ENCODE measurements at regions not wholly inside any gene's neighbourhood (a gene's known extent, or its start where the extent isn't known, plus 50 kb on each side); places are given as distances from the start of the nearest gene placed in this dataset.

- ATAC-seq (ENCODE audit: insufficient read depth, low read depth) (no peak), DNase-seq (no peak)
- Histone ChIP-seq H3K4me3 (ENCODE audit: low read depth in 1 of 2, low read length in 2 of 2) (no peak overlapping the region), H2AFZ (ENCODE audit: low read depth, low read length) (no peak overlapping the region), H3K9me3 (ENCODE audit: insufficient read depth, low read length, severe bottlenecking) (no peaks in the 10 kb centered on the region), H3K36me3 (ENCODE audit: insufficient read depth, low read length) (no peaks in the 10 kb centered on the region), H3K27ac (ENCODE audit: low read length) (no peak overlapping the region), H3K9ac (ENCODE audit: low read depth, low read length) (no peak overlapping the region), H4K20me1 (ENCODE audit: insufficient read depth, low read length) (no peaks in the 10 kb centered on the region), H3K4me1 (ENCODE audit: insufficient read depth, low read length) (no peaks in the 10 kb centered on the region), H3K79me2 (ENCODE audit: insufficient read depth, low read length) (no peaks in the 10 kb centered on the region), H3K27me3 (ENCODE audit: insufficient read depth, low read length, poor library complexity) (no peaks in the 10 kb centered on the region), H3K4me2 (ENCODE audit: insufficient read depth, low read length) (no peak overlapping the region)
- no peak for TF ChIP-seq EZH2 (IDR thresholded peaks at IDR 0.05; ENCODE audit: borderline replicate concordance, low read depth, low read length, severe bottlenecking)
- TF ChIP-seq, protein P1, sequence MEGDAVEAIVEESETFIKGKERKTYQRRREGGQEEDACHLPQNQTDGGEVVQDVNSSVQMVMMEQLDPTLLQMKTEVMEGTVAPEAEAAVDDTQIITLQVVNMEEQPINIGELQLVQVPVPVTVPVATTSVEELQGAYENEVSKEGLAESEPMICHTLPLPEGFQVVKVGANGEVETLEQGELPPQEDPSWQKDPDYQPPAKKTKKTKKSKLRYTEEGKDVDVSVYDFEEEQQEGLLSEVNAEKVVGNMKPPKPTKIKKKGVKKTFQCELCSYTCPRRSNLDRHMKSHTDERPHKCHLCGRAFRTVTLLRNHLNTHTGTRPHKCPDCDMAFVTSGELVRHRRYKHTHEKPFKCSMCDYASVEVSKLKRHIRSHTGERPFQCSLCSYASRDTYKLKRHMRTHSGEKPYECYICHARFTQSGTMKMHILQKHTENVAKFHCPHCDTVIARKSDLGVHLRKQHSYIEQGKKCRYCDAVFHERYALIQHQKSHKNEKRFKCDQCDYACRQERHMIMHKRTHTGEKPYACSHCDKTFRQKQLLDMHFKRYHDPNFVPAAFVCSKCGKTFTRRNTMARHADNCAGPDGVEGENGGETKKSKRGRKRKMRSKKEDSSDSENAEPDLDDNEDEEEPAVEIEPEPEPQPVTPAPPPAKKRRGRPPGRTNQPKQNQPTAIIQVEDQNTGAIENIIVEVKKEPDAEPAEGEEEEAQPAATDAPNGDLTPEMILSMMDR (IDR thresholded peaks at IDR 0.05; ENCODE audit: borderline replicate concordance, extremely low read depth, low read length, poor library complexity, severe bottlenecking) = no peak
Measured at GRCh38 chr10:29947701-29948060, 111.7 kb downstream of the JCAD start.

DNA sequence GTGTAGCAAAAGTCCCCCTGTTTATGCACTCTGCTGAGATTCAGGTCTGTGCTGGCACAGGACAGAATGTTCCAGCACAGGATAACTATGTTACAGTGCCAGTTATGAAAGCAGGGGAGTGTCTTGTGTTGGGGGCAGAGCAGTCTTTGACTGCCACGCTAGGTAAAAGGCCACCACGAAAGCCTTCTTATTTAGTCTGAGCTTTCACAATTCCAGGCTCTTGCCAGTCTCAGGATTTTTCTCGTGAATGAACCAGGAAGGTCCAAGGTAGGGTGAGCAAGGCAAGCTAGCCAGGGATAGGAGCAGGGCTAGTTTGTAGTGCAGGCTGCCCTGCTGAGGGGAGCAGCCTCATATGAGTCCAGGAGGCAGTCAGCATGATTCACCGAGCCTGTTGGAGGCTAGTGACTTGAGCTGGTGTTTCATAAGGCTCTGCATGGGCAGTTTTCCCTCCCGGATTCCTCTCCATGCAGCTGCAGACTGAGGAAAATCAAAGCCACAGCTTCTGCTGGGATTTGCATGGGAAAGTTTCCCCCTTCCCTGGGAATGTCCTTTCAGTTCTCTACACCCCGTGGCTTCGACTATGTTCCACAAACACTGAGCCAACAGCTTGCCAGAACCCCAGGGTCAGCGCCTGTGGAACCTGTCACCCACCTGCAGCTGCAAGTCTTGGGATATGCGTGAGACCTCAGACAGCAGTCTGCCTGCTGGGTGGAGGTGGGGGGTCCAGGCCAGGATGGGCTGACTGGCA is 112.3 kb downstream of the JCAD start:
- ATAC-seq (ENCODE audit: insufficient read depth, low read depth) = no peak
- no peak overlapping the region for H3K4me2 ChIP-seq (ENCODE audit: insufficient read depth, low read length)
- H3K36me3 ChIP-seq (ENCODE audit: insufficient read depth, low read length) = no peaks in the 10 kb centered on the region
- no peak overlapping the region for H3K27ac ChIP-seq (ENCODE audit: low read length)
- no peak overlapping the region for H2AFZ ChIP-seq (ENCODE audit: low read depth, low read length)
- no peaks in the 10 kb centered on the region for H3K79me2 ChIP-seq (ENCODE audit: insufficient read depth, low read length)
- H3K4me1 ChIP-seq (ENCODE audit: insufficient read depth, low read length) = no peaks in the 10 kb centered on the region
- H4K20me1 ChIP-seq (ENCODE audit: insufficient read depth, low read length) = no peaks in the 10 kb centered on the region
- no peaks in the 10 kb centered on the region for H3K9me3 ChIP-seq (ENCODE audit: insufficient read depth, low read length, severe bottlenecking)
- DNase-seq = no peak
- TF ChIP-seq, protein P1 (IDR thresholded peaks at IDR 0.05; ENCODE audit: borderline replicate concordance, extremely low read depth, low read length, poor library complexity, severe bottlenecking) = no peak
- H3K27me3 ChIP-seq (ENCODE audit: insufficient read depth, low read length, poor library complexity) = no peaks in the 10 kb centered on the region
- no peak overlapping the region for H3K9ac ChIP-seq (ENCODE audit: low read depth, low read length)
- no peak overlapping the region for H3K4me3 ChIP-seq (ENCODE audit: low read depth in 1 of 2, low read length in 2 of 2)

DNA sequence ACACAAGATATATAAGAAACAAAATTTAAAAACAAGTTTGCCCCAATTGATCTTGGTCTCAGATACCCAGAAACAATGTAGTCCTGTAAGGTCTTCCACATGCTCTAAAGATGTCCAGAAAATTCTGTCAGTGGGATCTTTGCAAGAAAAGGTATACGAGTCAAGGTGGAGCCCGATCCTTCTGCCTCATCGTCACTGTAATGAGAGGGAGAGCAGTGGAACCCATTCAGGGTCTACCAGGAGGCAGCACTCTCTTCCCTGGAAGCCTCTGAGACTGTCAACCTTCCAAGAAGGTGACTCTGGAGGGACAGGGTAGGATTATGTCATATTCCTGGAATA is 112.8 kb downstream of the JCAD start:
- ATAC-seq (ENCODE audit: insufficient read depth, low read depth) (no peak), DNase-seq (no peak)
- Histone ChIP-seq H3K4me2 (ENCODE audit: insufficient read depth, low read length) (no peak overlapping the region), H3K9me3 (ENCODE audit: insufficient read depth, low read length, severe bottlenecking) (no peaks in the 10 kb centered on the region), H3K4me1 (ENCODE audit: insufficient read depth, low read length) (no peaks in the 10 kb centered on the region), H3K36me3 (ENCODE audit: insufficient read depth, low read length) (no peaks in the 10 kb centered on the region), H3K9ac (ENCODE audit: low read depth, low read length) (no peak overlapping the region), H3K27me3 (ENCODE audit: insufficient read depth, low read length, poor library complexity) (no peaks in the 10 kb centered on the region), H4K20me1 (ENCODE audit: insufficient read depth, low read length) (no peaks in the 10 kb centered on the region), H3K4me3 (ENCODE audit: low read depth in 1 of 2, low read length in 2 of 2) (no peak overlapping the region), H3K79me2 (ENCODE audit: insufficient read depth, low read length) (no peaks in the 10 kb centered on the region), H2AFZ (ENCODE audit: low read depth, low read length) (no peak overlapping the region), H3K27ac (ENCODE audit: low read length) (no peak overlapping the region)
- TF ChIP-seq, protein P1 (IDR thresholded peaks at IDR 0.05; ENCODE audit: borderline replicate concordance, extremely low read depth, low read length, poor library complexity, severe bottlenecking) = no peak
- TF ChIP-seq EZH2 (IDR thresholded peaks at IDR 0.05; ENCODE audit: borderline replicate concordance, low read depth, low read length, severe bottlenecking) = no peak

DNA sequence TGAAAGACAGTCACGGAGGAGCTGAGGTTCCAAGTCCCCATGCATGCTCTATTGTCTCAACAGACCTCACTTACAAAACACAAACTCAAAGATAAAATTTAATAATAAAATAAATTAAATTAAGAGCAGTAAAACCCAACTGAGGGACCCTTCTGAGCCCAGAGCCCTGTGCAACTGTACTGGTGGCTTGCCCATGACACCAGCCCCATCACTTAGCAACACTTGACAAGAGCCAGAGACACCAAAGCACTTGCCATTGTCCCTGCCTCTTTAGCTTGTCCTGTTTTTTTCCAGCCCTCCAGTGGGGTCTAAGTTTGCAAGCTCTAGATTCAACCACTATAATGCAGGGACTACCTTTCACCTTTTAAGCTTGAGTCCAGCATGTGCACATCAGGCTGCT is 117.9 kb downstream of the JCAD start:
- TF ChIP-seq, protein P1 (IDR thresholded peaks at IDR 0.05; ENCODE audit: borderline replicate concordance, extremely low read depth, low read length, poor library complexity, severe bottlenecking) = no peak
- TF ChIP-seq EZH2 (IDR thresholded peaks at IDR 0.05; ENCODE audit: borderline replicate concordance, low read depth, low read length, severe bottlenecking) = no peak
- no peak overlapping the region for H3K4me2 ChIP-seq (ENCODE audit: insufficient read depth, low read length)
- H3K4me3 ChIP-seq (ENCODE audit: low read depth in 1 of 2, low read length in 2 of 2) = no peak overlapping the region
- H3K27me3 ChIP-seq (ENCODE audit: insufficient read depth, low read length, poor library complexity) = no peaks in the 10 kb centered on the region
- no peaks in the 10 kb centered on the region for H3K4me1 ChIP-seq (ENCODE audit: insufficient read depth, low read length)
- no peaks in the 10 kb centered on the region for H3K9me3 ChIP-seq (ENCODE audit: insufficient read depth, low read length, severe bottlenecking)
- H2AFZ ChIP-seq (ENCODE audit: low read depth, low read length) = no peak overlapping the region
- no peaks in the 10 kb centered on the region for H3K79me2 ChIP-seq (ENCODE audit: insufficient read depth, low read length)
- ATAC-seq (ENCODE audit: insufficient read depth, low read depth) (no peak), DNase-seq (no peak)
- H3K36me3 ChIP-seq (ENCODE audit: insufficient read depth, low read length) = no peaks in the 10 kb centered on the region
- H3K9ac ChIP-seq (ENCODE audit: low read depth, low read length) = no peak overlapping the region
- no peak overlapping the region for H3K27ac ChIP-seq (ENCODE audit: low read length)
- no peaks in the 10 kb centered on the region for H4K20me1 ChIP-seq (ENCODE audit: insufficient read depth, low read length)

All from DND-41 (cell line).